Left hindlimb (tissue), 1 donor: ENCODE measurements at regions not wholly inside any gene's neighbourhood (a gene's known extent, or its start where the extent isn't known, plus 50 kb on each side); places are given as distances from the start of the nearest gene placed in this dataset.
"Not testable (repeated sequence)": the region's sequence is repeated elsewhere in the genome, so short reads cannot be mapped to it uniquely, and the experiment has no call there.

Source experiments
- DNase-seq: peaks from one replicate; pipeline ENCODE4 v3.0.0-alpha.2; 2018

GRCh38 chr11:69869311-69869939 is 50.2 kb upstream of the FGF3 start:
- no peak for DNase-seq

DNA sequence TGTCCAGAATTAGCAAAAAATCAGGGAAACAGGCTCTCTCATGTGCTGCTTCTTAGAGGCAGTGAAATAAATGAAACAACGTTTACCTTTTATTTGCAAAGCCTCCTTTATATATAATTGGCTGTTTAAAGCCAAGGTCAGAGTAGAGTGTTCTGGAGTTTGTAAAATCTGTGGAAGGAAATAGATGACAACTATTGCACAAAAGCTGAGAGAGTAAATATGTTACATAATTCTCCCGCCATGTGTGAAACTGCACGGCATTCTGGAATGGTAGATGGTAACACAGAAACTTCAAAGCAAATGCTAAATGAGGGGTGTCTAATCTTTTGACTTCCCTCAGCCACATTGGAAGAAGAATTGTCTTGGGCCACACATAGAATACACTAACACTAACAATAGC is 51.5 kb upstream of the FGF3 start:
- DNase-seq, result no peak

GRCh38 chr11:69873166-69874077 is 54.2 kb upstream of the FGF3 start:
- DNase-seq, result no peak

- no peak for DNase-seq
These were observed 55.2 kb upstream of the FGF3 start for GRCh38 chr11:69874178-69874983.

DNA sequence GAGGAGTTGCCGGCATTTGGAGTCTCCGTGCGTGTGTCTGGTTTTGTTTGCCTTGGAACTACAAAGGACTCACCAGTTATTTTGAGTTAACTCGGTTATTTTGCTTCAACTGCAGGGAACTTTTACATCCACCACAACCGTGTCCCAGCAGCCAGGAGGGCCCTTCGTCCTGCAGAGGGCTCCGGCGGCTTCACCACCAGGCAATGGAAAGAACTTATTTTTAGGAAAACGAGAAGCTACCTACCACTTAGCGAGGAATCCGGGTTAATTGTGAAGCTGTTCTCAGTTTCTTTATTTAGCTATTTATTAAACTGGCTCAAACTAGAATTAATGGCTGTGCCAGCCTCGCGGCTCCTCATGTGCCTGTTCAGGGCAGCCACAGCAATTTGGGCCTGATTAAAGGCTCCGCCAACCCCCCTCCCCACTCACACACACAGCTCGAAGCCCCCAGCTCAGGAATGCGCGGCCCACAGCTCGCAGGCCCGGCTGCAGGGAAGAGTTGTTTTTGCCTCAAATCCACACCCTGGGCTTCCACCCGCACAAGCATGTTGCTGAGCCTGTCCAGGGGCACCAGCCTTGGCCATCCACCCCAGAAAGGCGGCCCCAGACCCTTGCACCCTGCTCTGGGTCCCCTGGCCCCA is 55.9 kb upstream of the FGF3 start:
- peak; percentile 40 for DNase-seq

DNA sequence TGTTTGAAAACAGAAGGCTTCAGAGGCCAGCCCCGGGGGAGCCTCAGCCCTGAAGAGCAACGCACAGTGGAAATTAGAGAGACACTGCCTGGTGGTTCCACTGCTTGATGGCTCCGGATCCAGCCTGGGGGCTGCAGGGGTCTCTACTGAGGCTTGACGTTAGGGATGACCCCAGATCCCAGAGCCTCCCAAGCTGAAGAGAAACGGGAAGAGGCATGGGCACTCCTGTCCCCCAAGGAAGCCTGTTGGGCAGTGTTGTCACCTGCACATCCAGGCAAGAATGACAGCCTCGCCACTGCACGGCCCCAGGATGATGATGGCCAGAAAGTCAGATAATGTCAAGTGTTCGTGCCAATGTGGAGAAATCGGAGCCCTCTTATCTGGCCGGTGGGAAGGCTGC is 56.8 kb upstream of the FGF3 start:
- no peak for DNase-seq

- peak; percentile 7 for DNase-seq
These were observed 58.0 kb upstream of the FGF3 start for GRCh38 chr11:69877235-69877634.

DNA sequence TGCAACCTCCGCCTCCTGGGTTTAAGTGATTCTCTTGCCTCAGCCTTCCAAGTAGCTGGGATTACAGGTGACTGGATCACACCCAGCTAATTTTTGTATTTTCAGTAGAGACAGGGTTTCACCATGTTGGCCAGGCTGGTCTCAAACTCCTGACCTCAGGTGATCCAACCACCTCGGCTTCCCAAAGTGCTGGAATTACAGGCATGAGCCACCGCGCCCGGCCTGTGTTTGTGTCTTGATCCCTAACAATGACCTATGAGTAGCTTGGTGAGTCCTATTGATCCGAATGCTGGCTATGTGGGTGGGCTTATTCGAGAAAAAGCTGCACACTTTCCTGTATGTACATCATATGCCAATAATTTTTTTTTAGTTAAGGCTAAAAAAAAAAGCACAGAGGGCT is 58.5 kb upstream of the FGF3 start:
- DNase-seq, result not testable (repeated sequence)

GRCh38 chr11:69878144-69878883 is 59.1 kb upstream of the FGF3 start:
- DNase-seq, result peak; percentile 21

GRCh38 chr11:69878927-69879728 is 59.9 kb upstream of the FGF3 start:
- peak; percentile 28 for DNase-seq

DNA sequence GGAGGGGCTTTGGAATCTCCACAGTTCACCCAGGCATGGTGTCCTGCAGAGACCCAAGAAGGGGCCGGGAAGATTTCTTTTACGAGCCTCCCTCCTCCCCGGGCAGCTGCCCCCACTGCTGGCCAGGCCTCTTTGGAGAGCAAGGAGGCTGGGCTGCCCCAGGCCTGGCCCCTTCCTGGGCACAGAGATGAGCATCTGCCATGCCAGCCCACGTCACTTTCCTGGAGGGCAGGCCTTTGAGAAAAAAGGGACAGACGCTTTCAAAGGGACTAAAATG is 60.5 kb upstream of the FGF3 start:
- DNase-seq, result no peak

GRCh38 chr11:69880041-69880825 is 61.0 kb upstream of the FGF3 start:
- DNase-seq, result peak; percentile 7

- DNase-seq, result peak; percentile 9
These were observed 61.7 kb upstream of the FGF3 start for GRCh38 chr11:69880826-69881445.

DNA sequence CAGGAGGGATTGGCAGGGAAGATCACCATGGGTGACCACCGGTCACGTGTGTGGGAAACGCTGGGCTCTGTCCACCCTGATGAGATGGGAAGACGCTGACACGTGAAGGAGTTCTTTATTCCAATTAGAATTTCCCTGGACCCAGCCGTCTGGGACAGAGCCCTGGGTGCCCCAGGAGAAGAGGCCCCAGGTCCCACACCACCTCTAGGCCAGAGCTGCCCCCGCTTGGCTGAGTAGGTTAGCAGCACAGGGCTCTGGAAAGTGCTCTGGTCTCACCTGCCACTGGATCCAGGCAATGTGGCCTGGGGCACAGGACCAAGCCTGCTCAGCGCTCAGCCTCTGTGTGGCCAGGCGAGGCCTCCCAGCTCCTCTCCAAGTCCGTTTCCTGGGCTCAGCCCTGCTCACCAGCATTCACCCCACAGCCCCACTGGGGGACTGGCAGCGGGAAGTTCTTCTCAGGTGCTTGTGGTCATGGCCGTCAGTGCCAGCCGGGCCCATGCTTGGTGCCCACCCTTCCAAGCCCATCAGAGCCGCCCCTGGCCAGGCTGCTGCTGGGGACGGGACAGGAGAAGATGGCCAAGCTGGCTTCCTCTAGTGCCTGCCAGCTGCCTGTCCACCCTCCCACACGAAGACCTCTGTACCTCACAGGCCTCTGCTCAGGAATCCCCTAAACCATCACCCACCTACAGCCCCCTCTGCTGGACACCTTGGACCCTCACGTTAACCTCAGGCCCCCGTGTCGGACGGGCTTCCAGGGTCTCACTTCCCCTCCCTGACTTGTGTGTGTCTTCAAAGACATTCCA is 62.5 kb upstream of the FGF3 start:
- DNase-seq, result peak; percentile 2

GRCh38 chr11:69882270-69882608 is 63.0 kb upstream of the FGF3 start:
- DNase-seq, result peak; percentile 15

GRCh38 chr11:69883292-69884255 is 64.4 kb upstream of the FGF3 start:
- DNase-seq, result peak; percentile 13

DNA sequence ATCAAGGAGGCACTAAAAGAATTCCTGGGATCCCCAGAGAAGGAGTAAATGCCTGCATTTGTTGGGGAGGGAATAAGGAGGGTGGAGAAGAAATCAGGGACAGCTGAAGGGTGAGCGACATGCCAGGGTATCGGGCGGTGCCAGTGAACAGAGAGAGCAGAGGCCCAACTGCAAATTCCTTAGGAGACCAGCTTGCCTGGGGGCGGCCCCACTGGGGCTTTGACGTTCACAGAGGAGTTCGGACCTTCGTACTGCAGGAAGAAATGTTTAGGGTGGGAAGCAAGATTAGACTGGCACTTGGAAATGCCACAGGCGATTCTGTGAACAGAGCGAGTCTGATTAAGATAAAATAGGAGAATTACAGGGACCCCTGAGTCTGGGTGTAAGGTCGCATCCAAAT is 65.1 kb upstream of the FGF3 start:
- DNase-seq, result peak; percentile 2

- DNase-seq, result peak; percentile 14
These were observed 65.5 kb upstream of the FGF3 start for GRCh38 chr11:69884751-69885150.
